Spleen (tissue), 11 donors: ENCODE measurements at regions not wholly inside any gene's neighbourhood (a gene's known extent, or its start where the extent isn't known, plus 50 kb on each side); places are given as distances from the start of the nearest gene placed in this dataset.
"Not testable (repeated sequence)": the region's sequence is repeated elsewhere in the genome, so short reads cannot be mapped to it uniquely, and the experiment has no call there.

Source experiments
- DNase-seq: peaks from one replicate; pipeline ENCODE4 v3.0.0-alpha.2; 2020
- H3K27ac ChIP-seq, 8 donors: fragments of 200-600 bp; sonication (generic) in 7 of 8; 1 replicate in 4 of 8; 2 replicates in 4 of 8; pipeline versions ENCODE4 v1.5.0 to v1.8.0; 2016 to 2021; ENCODE audit warnings: inconsistent platforms in 4 of 8, mild to moderate bottlenecking in 4 of 8, moderate library complexity in 1 of 8
- H3K27me3 ChIP-seq, 7 donors: fragments of 200-600 bp; sonication (generic) in 6 of 7; replicated peaks in 1 of 7; 1 replicate in 4 of 7; 2 replicates in 3 of 7; pipeline versions ENCODE4 v1.5.0 to v1.8.0; 2016 to 2021; ENCODE audit warnings: inconsistent platforms in 3 of 7, mild to moderate bottlenecking in 1 of 7
- H3K36me3 ChIP-seq, 6 donors: fragments of 200-600 bp; sonication (generic) in 5 of 6; 1 replicate in 4 of 6; 2 replicates in 2 of 6; pipeline versions ENCODE4 v1.5.0 to v1.8.0; 2016 to 2021; ENCODE audit warnings: inconsistent platforms in 2 of 6
- H3K4me1 ChIP-seq, 6 donors: fragments of 200-600 bp; sonication (generic) in 5 of 6; 1 replicate in 3 of 6; 2 replicates in 3 of 6; pipeline versions ENCODE4 v1.5.0 to v1.8.0; 2016 to 2021; ENCODE audit warnings: inconsistent platforms in 3 of 6
- H3K4me3 ChIP-seq, 8 donors: fragments of 200-600 bp; sonication (generic) in 7 of 8; 1 replicate in 4 of 8; 2 replicates in 4 of 8; pipeline versions ENCODE4 v1.5.0 to v1.8.0; 2016 to 2021; ENCODE audit warnings: inconsistent platforms in 4 of 8, mild to moderate bottlenecking in 4 of 8, moderate library complexity in 2 of 8
- H3K9me3 ChIP-seq, 8 donors: fragments of 200-600 bp; sonication (generic) in 7 of 8; 1 replicate in 4 of 8; 2 replicates in 4 of 8; pipeline versions ENCODE4 v1.5.0 to v1.8.0; 2016 to 2021; ENCODE audit warnings: inconsistent platforms in 4 of 8
- CTCF ChIP-seq, 11 experiments: fragments of 200-600 bp in 7 of 11; fragments of 450-650 bp in 4 of 11; sonication (generic) in 4 of 11; IDR thresholded peaks in 8 of 11; conservative IDR thresholded peaks in 3 of 11; 1 replicate in 7 of 11; 2 replicates in 4 of 11; pipeline versions ENCODE4 v1.4.0 to v1.8.0; 2016 to 2021; ENCODE audit warnings: antibody characterized with exemption in 11 of 11, inconsistent platforms in 4 of 11, mild to moderate bottlenecking in 1 of 11
- POLR2A ChIP-seq, 3 donors: fragments of 450-650 bp; IDR thresholded peaks; one replicate each; pipeline ENCODE4 v1.5.1; 2017; ENCODE audit warnings: antibody characterized with exemption in 3 of 3, mild to moderate bottlenecking in 1 of 3
- POLR2AphosphoS5 ChIP-seq, 3 donors: sonication (generic); formaldehyde crosslinking; IDR thresholded peaks; one replicate each; pipeline ENCODE4 v1.5.1; 2017; ENCODE audit warnings: antibody characterized with exemption in 3 of 3
- WGBS, 5 donors: extraction: QIAGEN DNeasy Blood & Tissue Kit in 3 of 5; methylation state at CpG; one replicate each; pipeline versions ENCODE4 v1.1.5 to v1.1.7; 2013 to 2018; 5-methylcytosine and 5-hydroxymethylcytosine counted together
- intact Hi-C: fragments of 100-400 bp; cut with DNase I; formaldehyde crosslinking; loops from one replicate; pipeline ENCODE4 v1.15.0; 2023; ENCODE audit warnings: low total_unique reads
- donor health status: healthy with polysubstance abuse.
- donor health status: DM: no; HTN: no; CAD: no; lungs with moderate emphysema.
- donor health status: DM: no; HTN: no; CAD: no.
- donor health status: Bipolar disorder and iron deficiency.
- donor health status: healthy.
- donor health status: DM: no; HTN: no; CAD: no.
- donor health status: DM: yes; HTN: yes; CAD: no.

- H3K27ac ChIP-seq = peak overlapping the region in 3 of 8 donors; percentile 20 to 64 (median 63)
- H3K9me3 ChIP-seq = no peaks in the 10 kb centered on the region
- H3K4me3 ChIP-seq = no peak overlapping the region
- TF ChIP-seq POLR2A (IDR thresholded peaks at IDR 0.05) = no peak
- intact Hi-C loops = no loop called here
- H3K36me3 ChIP-seq = no peaks in the 10 kb centered on the region
- no peak for DNase-seq
- no peaks in the 10 kb centered on the region for H3K4me1 ChIP-seq
- H3K27me3 ChIP-seq = no peaks in the 10 kb centered on the region
- WGBS, 5 donors = 76 to 86% (median 83%) methylated on average over 3 of the region's 3 CpGs
Observed at GRCh38 chr12:105485921-105486320, 155.4 kb downstream of the C12orf75 start.

DNA sequence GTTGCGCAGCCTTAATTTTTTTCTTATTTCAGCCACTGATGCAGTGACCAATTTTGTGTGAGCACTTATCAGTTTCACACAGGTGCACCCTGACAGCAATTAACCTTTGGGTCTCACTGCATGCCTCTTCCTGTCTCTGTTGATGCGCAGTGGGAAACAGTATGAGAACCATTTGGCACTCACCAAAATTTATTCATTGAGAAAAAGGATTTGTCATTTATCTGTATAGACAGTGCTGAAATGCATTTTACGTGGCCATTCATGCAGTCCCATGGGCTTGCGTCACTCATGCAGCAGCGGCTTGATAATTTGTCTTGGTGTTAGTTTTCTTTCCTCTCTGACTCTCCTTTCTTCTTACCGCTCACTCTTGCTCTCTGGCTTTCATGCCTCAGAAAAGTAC is 157.5 kb downstream of the C12orf75 start:
- no peak overlapping the region for H3K27ac ChIP-seq
- H3K36me3 ChIP-seq = no peaks in the 10 kb centered on the region
- H3K27me3 ChIP-seq = peaks cover 0 to 8% (median 0%) of the 10 kb centered on the region in 7 donors
- H3K9me3 ChIP-seq = no peaks in the 10 kb centered on the region
- no peak overlapping the region for H3K4me3 ChIP-seq
- TF ChIP-seq POLR2AphosphoS5 (IDR thresholded peaks at IDR 0.05) (no peak), CTCF (IDR thresholded peaks at IDR 0.05 in 8 of 11, conservative IDR thresholded peaks at IDR 0.05 in 3 of 11) (no peak)
- no peaks in the 10 kb centered on the region for H3K4me1 ChIP-seq
- 86 to 94% (median 89%) methylated on average over 6 of the region's 6 CpGs for WGBS, 5 donors
- intact Hi-C loops = no loop called here
- no peak for DNase-seq

- Histone ChIP-seq H3K4me1 (no peaks in the 10 kb centered on the region), H3K4me3 (no peak overlapping the region), H3K36me3 (no peaks in the 10 kb centered on the region), H3K27ac (no peak overlapping the region), H3K9me3 (peaks cover 0 to 7% (median under 1%) of the 10 kb centered on the region in 8 donors), H3K27me3 (peaks cover 0 to 8% (median 0%) of the 10 kb centered on the region in 7 donors)
- no peak for DNase-seq
- no peak for TF ChIP-seq POLR2A (IDR thresholded peaks at IDR 0.05)
- no peak for TF ChIP-seq CTCF (IDR thresholded peaks at IDR 0.05 in 8 of 11, conservative IDR thresholded peaks at IDR 0.05 in 3 of 11)
- no peak for TF ChIP-seq POLR2AphosphoS5 (IDR thresholded peaks at IDR 0.05)
- intact Hi-C loops = no loop called here
- 74 to 82% (median 78%) methylated on average over 12 of the region's 12 CpGs for WGBS, 5 donors
Observed at GRCh38 chr12:105492591-105493545, 162.4 kb downstream of the C12orf75 start.

- DNase-seq = no peak
- Histone ChIP-seq H3K36me3 (no peaks in the 10 kb centered on the region), H3K27me3 (peaks cover 0 to 25% (median 0%) of the 10 kb centered on the region in 7 donors), H3K4me3 (no peak overlapping the region), H3K9me3 (peaks cover 0 to 14% (median 5%) of the 10 kb centered on the region in 8 donors), H3K27ac (no peak overlapping the region), H3K4me1 (no peaks in the 10 kb centered on the region)
- intact Hi-C loops = no loop called here
- 72 to 88% (median 81%) methylated on average over 2 of the region's 2 CpGs for WGBS, 5 donors
- TF ChIP-seq POLR2AphosphoS5 (IDR thresholded peaks at IDR 0.05) (no peak), POLR2A (IDR thresholded peaks at IDR 0.05) (no peak), CTCF (IDR thresholded peaks at IDR 0.05 in 8 of 11, conservative IDR thresholded peaks at IDR 0.05 in 3 of 11) (no peak)
Observed at GRCh38 chr12:105499205-105499604, 168.7 kb downstream of the C12orf75 start.

DNA sequence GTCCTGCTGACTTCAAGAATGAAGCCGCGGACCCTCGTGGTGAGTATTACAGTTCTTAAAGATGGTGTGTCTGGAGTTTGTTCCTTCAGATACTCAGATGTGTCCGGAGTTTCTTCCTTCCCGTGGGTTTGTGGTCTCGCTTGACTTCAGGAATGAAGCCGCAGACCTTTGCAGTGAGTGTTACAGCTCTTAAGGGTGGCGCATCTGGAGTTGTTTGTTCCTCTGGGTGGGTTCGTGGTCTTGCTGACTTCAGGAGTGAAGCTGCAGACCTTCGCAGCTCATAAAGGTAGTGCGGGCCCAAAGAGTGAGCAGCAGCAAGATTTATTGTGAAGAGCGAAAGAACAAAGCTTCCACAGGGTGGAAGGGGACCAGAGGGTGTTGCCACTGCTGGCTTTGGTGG is 170.2 kb downstream of the C12orf75 start:
- H3K36me3 ChIP-seq, intact Hi-C loops, H3K4me1 ChIP-seq, DNase-seq, H3K4me3 ChIP-seq, H3K9me3 ChIP-seq, H3K27ac ChIP-seq: not testable (repeated sequence)
- WGBS, 5 donors = 53 to 74% (median 65%) methylated on average over 12 of the region's 12 CpGs
- H3K27me3 ChIP-seq = peaks cover 0 to 39% (median 0%) of the 10 kb centered on the region in 7 donors
